ENCODE measurements at regions not wholly inside any gene's neighbourhood (a gene's known extent, or its start where the extent isn't known, plus 50 kb on each side); places are given as distances from the start of the nearest gene placed in this dataset.

DNA sequence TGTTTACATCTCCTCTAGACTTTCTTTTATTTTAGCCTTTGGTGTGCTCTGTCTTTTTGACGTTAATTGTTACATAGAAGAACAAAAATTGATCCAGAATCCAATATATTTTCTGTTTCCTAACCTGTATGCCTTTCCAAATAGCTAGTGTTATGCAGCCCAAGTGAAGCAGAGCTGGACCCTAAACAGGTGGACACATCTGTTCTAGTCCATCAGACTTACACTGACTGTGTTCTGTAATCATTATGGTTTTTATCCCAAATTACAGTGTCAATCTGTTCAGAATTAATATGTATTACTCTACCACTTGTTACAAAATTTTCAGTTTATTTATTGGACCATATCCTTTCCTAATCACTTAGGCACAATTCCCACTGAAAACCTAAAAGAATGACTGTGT is 176.8 kb upstream of the FOXG1 start:
- TF ChIP-seq EZH2 (IDR thresholded peaks at IDR 0.05) (no peak), POLR2AphosphoS5 (IDR thresholded peaks at IDR 0.05; ENCODE audit: borderline replicate concordance, low read depth, low read length) (no peak), FOXP2 (optimal IDR thresholded peaks at IDR 0.05; ENCODE audit: control extremely low read depth, extremely low read length, insufficient read depth) (no peak)
